ENCODE measurements at regions not wholly inside any gene's neighbourhood (a gene's known extent, or its start where the extent isn't known, plus 50 kb on each side); places are given as distances from the start of the nearest gene placed in this dataset.
"Not testable (repeated sequence)": the region's sequence is repeated elsewhere in the genome, so short reads cannot be mapped to it uniquely, and the experiment has no call there.

GRCh38 chr6:80439721-80440470 lies 333.4 kb downstream of the BCKDHB start:
- no peak for DNase-seq

GRCh38 chr6:80438772-80439171 lies 332.3 kb downstream of the BCKDHB start:
- DNase-seq: no peak

GRCh38 chr6:80437801-80438200 lies 331.3 kb downstream of the BCKDHB start:
- DNase-seq: no peak

GRCh38 chr6:80437221-80437620 lies 330.8 kb downstream of the BCKDHB start:
- DNase-seq: no peak

- DNase-seq: no peak
Measured at GRCh38 chr6:80436663-80437062, 330.2 kb downstream of the BCKDHB start.

- DNase-seq: no peak
Measured at GRCh38 chr6:80435457-80435856, 329.0 kb downstream of the BCKDHB start.

GRCh38 chr6:80434691-80435350 lies 328.4 kb downstream of the BCKDHB start:
- no peak for DNase-seq

GRCh38 chr6:80433673-80434025 lies 327.2 kb downstream of the BCKDHB start:
- DNase-seq: no peak

- DNase-seq: no peak
Measured at GRCh38 chr6:80433010-80433672, 326.7 kb downstream of the BCKDHB start.

GRCh38 chr6:80425089-80425823 lies 318.8 kb downstream of the BCKDHB start:
- no peak for DNase-seq

GRCh38 chr6:80411486-80411885 lies 305.0 kb downstream of the BCKDHB start:
- no peak for DNase-seq

GRCh38 chr6:80407976-80408375 lies 301.5 kb downstream of the BCKDHB start:
- DNase-seq: not testable (repeated sequence)

GRCh38 chr6:80404889-80405288 lies 298.4 kb downstream of the BCKDHB start:
- DNase-seq: no peak

GRCh38 chr6:80403365-80403764 lies 296.9 kb downstream of the BCKDHB start:
- DNase-seq: no peak

GRCh38 chr6:80402266-80402665 lies 295.8 kb downstream of the BCKDHB start:
- DNase-seq: no peak
